ENCODE measurements at regions not wholly inside any gene's neighbourhood (a gene's known extent, or its start where the extent isn't known, plus 50 kb on each side); places are given as distances from the start of the nearest gene placed in this dataset.

DNA sequence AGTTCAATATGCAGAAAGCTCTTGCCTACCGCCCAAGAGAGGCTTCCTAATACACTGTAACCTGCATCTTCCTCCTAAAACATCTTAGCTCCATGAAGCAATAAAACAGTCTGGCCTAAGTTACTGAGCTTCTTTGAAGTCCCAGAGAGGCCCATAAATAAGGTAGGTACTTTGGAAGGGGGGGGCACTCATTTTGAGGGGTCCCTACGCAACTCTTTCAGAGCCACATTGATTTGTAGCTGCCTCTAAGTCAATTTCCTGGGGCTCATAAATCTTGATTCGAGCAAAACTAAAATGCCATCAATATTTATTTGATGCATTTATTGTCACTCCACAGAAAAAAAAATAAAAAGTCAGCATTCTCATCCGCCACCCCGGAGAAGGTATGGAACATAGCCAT lies 60.4 kb upstream of the SIX2 start:
- Histone ChIP-seq H3K4me1 (ENCODE audit: control insufficient read depth in 1 of 2, low read depth in 2 of 2) (no peaks in the 10 kb centered on the region), H3K9me3 (no peaks in the 10 kb centered on the region), H3K27ac (no peak overlapping the region), H3K27me3 (replicated peaks; ENCODE audit: insufficient read depth) (no peaks in the 10 kb centered on the region), H3K36me3 (no peaks in the 10 kb centered on the region), H3K4me3 (no peak overlapping the region)
- TF ChIP-seq, protein P1, sequence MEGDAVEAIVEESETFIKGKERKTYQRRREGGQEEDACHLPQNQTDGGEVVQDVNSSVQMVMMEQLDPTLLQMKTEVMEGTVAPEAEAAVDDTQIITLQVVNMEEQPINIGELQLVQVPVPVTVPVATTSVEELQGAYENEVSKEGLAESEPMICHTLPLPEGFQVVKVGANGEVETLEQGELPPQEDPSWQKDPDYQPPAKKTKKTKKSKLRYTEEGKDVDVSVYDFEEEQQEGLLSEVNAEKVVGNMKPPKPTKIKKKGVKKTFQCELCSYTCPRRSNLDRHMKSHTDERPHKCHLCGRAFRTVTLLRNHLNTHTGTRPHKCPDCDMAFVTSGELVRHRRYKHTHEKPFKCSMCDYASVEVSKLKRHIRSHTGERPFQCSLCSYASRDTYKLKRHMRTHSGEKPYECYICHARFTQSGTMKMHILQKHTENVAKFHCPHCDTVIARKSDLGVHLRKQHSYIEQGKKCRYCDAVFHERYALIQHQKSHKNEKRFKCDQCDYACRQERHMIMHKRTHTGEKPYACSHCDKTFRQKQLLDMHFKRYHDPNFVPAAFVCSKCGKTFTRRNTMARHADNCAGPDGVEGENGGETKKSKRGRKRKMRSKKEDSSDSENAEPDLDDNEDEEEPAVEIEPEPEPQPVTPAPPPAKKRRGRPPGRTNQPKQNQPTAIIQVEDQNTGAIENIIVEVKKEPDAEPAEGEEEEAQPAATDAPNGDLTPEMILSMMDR (IDR thresholded peaks at IDR 0.05) = no peak
- DNase-seq (ENCODE audit: low spot score) (no peak), ATAC-seq (ENCODE audit: insufficient number of reproducible peaks, low FRiP score, low read depth) (no peak)

DNA sequence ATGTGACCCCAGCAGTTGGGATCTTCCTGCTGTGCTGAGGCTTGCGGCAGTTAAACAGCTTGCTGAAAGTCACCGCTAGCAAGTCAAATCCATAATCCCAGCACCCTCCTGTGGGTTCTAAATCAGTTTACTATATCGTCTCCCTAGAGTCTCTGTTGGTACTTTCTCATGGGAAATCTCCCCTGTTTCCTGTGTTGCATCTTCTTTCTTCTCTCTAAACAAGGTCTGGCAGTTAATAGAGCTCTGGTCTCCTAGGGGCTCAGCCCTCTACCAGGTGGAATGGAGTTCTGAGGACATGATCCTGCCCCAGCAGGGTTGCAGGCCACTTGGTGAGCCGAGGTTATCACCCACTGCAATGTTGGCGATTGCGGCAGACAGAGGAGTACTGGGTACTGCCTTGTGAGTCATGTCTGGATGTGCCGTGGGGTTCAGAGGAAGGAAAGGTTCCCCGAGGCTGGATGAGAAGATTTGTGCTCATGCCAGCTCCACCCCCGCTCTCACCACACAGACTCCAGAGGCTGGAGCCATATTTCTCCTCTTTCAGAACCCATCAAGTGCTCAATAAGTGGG lies 59.4 kb upstream of the SIX2 start:
- Histone ChIP-seq H3K4me1 (ENCODE audit: control insufficient read depth in 1 of 2, low read depth in 2 of 2) (no peaks in the 10 kb centered on the region), H3K36me3 (no peaks in the 10 kb centered on the region), H3K27ac (no peak overlapping the region), H3K27me3 (replicated peaks; ENCODE audit: insufficient read depth) (no peaks in the 10 kb centered on the region), H3K4me3 (no peak overlapping the region), H3K9me3 (no peaks in the 10 kb centered on the region)
- ATAC-seq (ENCODE audit: insufficient number of reproducible peaks, low FRiP score, low read depth) (no peak), DNase-seq (ENCODE audit: low spot score) (no peak)
- TF ChIP-seq, protein P1 (IDR thresholded peaks at IDR 0.05) = no peak

DNA sequence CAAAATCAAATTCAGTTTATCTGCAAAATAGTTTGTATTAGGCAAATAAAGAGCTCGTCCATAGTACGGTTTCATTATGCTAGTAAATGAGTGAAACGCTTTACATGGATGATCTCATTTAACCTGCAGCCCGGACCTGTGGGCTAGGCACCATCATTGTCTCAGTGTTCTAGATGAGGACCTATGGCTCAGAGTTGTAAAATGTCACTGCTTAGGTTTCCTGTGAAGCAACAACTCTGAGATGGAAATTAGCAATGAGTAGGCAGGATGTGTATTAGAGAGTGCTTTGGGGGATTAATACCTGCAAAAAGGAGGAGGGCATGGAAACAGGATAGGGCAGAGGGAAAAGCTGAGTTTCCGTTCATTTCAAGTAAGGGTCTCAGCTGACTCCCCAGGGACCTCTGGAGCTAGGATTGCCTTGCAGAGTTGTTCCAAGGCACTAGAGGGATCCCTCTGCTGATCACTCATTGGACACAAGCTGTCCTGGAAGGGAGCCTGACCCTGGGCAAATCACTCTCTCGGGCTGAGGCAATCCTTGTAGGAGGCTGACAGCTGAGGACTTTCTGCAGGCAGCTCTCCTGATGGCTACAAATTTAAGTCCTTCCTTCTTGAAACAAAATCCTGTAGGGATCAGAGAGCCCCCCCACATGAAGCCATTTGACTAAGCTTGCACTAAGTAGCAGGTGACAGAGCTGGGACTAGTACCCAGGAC lies 58.8 kb upstream of the SIX2 start:
- Histone ChIP-seq H3K36me3 (no peaks in the 10 kb centered on the region), H3K27me3 (replicated peaks; ENCODE audit: insufficient read depth) (no peaks in the 10 kb centered on the region), H3K4me3 (no peak overlapping the region), H3K9me3 (no peaks in the 10 kb centered on the region), H3K4me1 (ENCODE audit: control insufficient read depth in 1 of 2, low read depth in 2 of 2) (no peaks in the 10 kb centered on the region), H3K27ac (no peak overlapping the region)
- no peak for DNase-seq (ENCODE audit: low spot score)
- TF ChIP-seq, protein P1 (IDR thresholded peaks at IDR 0.05) = no peak
- no peak for ATAC-seq (ENCODE audit: insufficient number of reproducible peaks, low FRiP score, low read depth)

All from thoracic aorta (tissue), 2 donors.